ENCODE measurements at regions not wholly inside any gene's neighbourhood (a gene's known extent, or its start where the extent isn't known, plus 50 kb on each side); places are given as distances from the start of the nearest gene placed in this dataset.
"Not testable (repeated sequence)": the region's sequence is repeated elsewhere in the genome, so short reads cannot be mapped to it uniquely, and the experiment has no call there.

- DNase-seq = peak; percentile 27
- H3K4me3 ChIP-seq; H3K9me3 ChIP-seq; ATAC-seq; H3K27ac ChIP-seq; intact Hi-C loops (cut with DNase I); H3K27me3 ChIP-seq; H3K36me3 ChIP-seq; H3K4me1 ChIP-seq: not testable (repeated sequence)
Measured at GRCh38 chr9:62526306-62526705, 1336.5 kb downstream of the SPATA31A7 start.

- H3K27me3 ChIP-seq; H3K27ac ChIP-seq; ATAC-seq; intact Hi-C loops (cut with DNase I); H3K36me3 ChIP-seq; H3K4me1 ChIP-seq; H3K9me3 ChIP-seq: not testable (repeated sequence)
- H3K4me3 ChIP-seq = peak overlapping the region; percentile 38
- peak; percentile 33 for DNase-seq
Measured at GRCh38 chr9:62532162-62532776, 1342.4 kb downstream of the SPATA31A7 start.

GRCh38 chr9:62532777-62533173 is 1342.9 kb downstream of the SPATA31A7 start:
- peak; percentile 62 for DNase-seq

GRCh38 chr9:62550539-62550938 is 1360.7 kb downstream of the SPATA31A7 start:
- H3K4me3 ChIP-seq; H3K4me1 ChIP-seq; H3K27ac ChIP-seq; H3K9me3 ChIP-seq; intact Hi-C loops (cut with DNase I); H3K27me3 ChIP-seq; H3K36me3 ChIP-seq: not testable (repeated sequence)
- ATAC-seq (peak; percentile 92), DNase-seq (peak; percentile 48)
- TF ChIP-seq CTCF (IDR thresholded peaks at IDR 0.05) = peak; percentile 30

More at GRCh38 chr9:62532777-62533173, 1342.9 kb downstream of the SPATA31A7 start:
- peak overlapping the region; percentile 38 for H3K4me3 ChIP-seq
- ATAC-seq; intact Hi-C loops (cut with DNase I); H3K27me3 ChIP-seq; H3K4me1 ChIP-seq; H3K36me3 ChIP-seq; H3K9me3 ChIP-seq; H3K27ac ChIP-seq: not testable (repeated sequence)

GRCh38 chr9:62560603-62561002 is 1370.8 kb downstream of the SPATA31A7 start:
- H3K36me3 ChIP-seq; DNase-seq; ATAC-seq; H3K4me3 ChIP-seq; H3K27ac ChIP-seq; H3K9me3 ChIP-seq; H3K4me1 ChIP-seq; intact Hi-C loops (cut with DNase I); H3K27me3 ChIP-seq: not testable (repeated sequence)

GRCh38 chr9:62565132-62565531 is 1375.3 kb downstream of the SPATA31A7 start:
- H3K9me3 ChIP-seq; intact Hi-C loops (cut with DNase I); H3K36me3 ChIP-seq; H3K4me3 ChIP-seq; H3K27ac ChIP-seq; H3K4me1 ChIP-seq; DNase-seq; H3K27me3 ChIP-seq; ATAC-seq: not testable (repeated sequence)

- H3K4me3 ChIP-seq; H3K27me3 ChIP-seq; ATAC-seq; H3K4me1 ChIP-seq; H3K27ac ChIP-seq; intact Hi-C loops (cut with DNase I); H3K9me3 ChIP-seq; H3K36me3 ChIP-seq; DNase-seq: not testable (repeated sequence)
Measured at GRCh38 chr9:62566430-62566829, 1376.6 kb downstream of the SPATA31A7 start.

- H3K27ac ChIP-seq; ATAC-seq; H3K4me3 ChIP-seq; DNase-seq; H3K36me3 ChIP-seq; intact Hi-C loops (cut with DNase I); H3K27me3 ChIP-seq; H3K4me1 ChIP-seq; H3K9me3 ChIP-seq: not testable (repeated sequence)
Measured at GRCh38 chr9:62597128-62597527, 1407.3 kb downstream of the SPATA31A7 start.
